HEK293 (cell line): ENCODE measurements at regions not wholly inside any gene's neighbourhood (a gene's known extent, or its start where the extent isn't known, plus 50 kb on each side); places are given as distances from the start of the nearest gene placed in this dataset.

Experiments
- CTCF ChIA-PET: fragments of 350-600 bp; formaldehyde crosslinking; extraction: SDS; loops from one replicate; lab custom pipeline; 2021; ENCODE audit warnings: antibody characterized with exemption; lab: Yijun Ruan, JAX
- POLR2A ChIA-PET: fragments of 300-600 bp; formaldehyde crosslinking; extraction: SDS; loops from one replicate; lab custom pipeline; 2020; ENCODE audit warnings: antibody characterized with exemption, inconsistent platforms; lab: Yijun Ruan, JAX
- H3K27ac ChIP-seq: fragments of 200-500 bp; sonication (Bioruptor generic); 2 replicates; pipeline ENCODE4 v1.5.1; 2014; ENCODE audit warnings: low read depth, low read length, control low read depth, inconsistent platforms; ENCODE audit errors: extremely low read depth
- H3K36me3 ChIP-seq, 2 experiments: fragments of 200-500 bp in 1 of 2; sonication (Bioruptor generic) in 1 of 2; 1 replicate in 1 of 2; 2 replicates in 1 of 2; pipeline ENCODE4 v1.5.1; 2014 to 2017; ENCODE audit warnings: inconsistent platforms in 2 of 2, low read length in 2 of 2; ENCODE audit not compliant: control insufficient read depth in 2 of 2, insufficient read depth in 1 of 2
- H3K4me1 ChIP-seq: fragments of 200-500 bp; sonication (Bioruptor generic); 2 replicates; pipeline ENCODE4 v1.5.1; 2014; ENCODE audit warnings: mild to moderate bottlenecking, low read length, inconsistent platforms; ENCODE audit not compliant: control insufficient read depth, insufficient read depth
- H3K4me3 ChIP-seq: 2 replicates; pipeline ENCODE4 v1.5.1; 2011; ENCODE audit warnings: low read depth, mild to moderate bottlenecking, control low read depth, low read length, moderate library complexity
- H3K9me3 ChIP-seq: fragments of 200-500 bp; sonication (Bioruptor generic); 2 replicates; pipeline ENCODE4 v1.5.1; 2014; ENCODE audit warnings: low read depth, low read length, inconsistent platforms; ENCODE audit not compliant: control insufficient read depth, insufficient read depth
- IKZF3 ChIP-seq: fragments of 450-650 bp; IDR thresholded peaks from 2 replicates; pipeline ENCODE4 v1.5.0; 2018; ENCODE audit warnings: missing biosample characterization, mild to moderate bottlenecking, missing genetic modification characterization, moderate library complexity
- SP3 ChIP-seq: fragments of 450-650 bp; formaldehyde crosslinking; IDR thresholded peaks from 2 replicates; pipeline ENCODE4 v1.5.1; 2016; ENCODE audit warnings: missing biosample characterization, missing genetic modification characterization
- ZBTB11 ChIP-seq: fragments of 450-650 bp; formaldehyde crosslinking; conservative IDR thresholded peaks from 2 replicates; pipeline ENCODE4 v1.5.1; 2016; ENCODE audit warnings: low read depth, missing biosample characterization, missing genetic modification characterization
- ZBTB20 ChIP-seq: fragments of 450-650 bp; formaldehyde crosslinking; IDR thresholded peaks from 2 replicates; pipeline ENCODE4 v1.5.1; 2016; ENCODE audit warnings: missing biosample characterization, missing genetic modification characterization
- ZNF121 ChIP-seq: fragments of 450-650 bp; formaldehyde crosslinking; IDR thresholded peaks from 2 replicates; pipeline ENCODE4 v1.5.1; 2016; ENCODE audit warnings: missing biosample characterization, missing genetic modification characterization
- ZNF138 ChIP-seq: fragments of 450-650 bp; formaldehyde crosslinking; IDR thresholded peaks from 2 replicates; pipeline ENCODE4 v1.5.1; 2016; ENCODE audit warnings: missing biosample characterization, missing genetic modification characterization, borderline replicate concordance
- ZNF18 ChIP-seq: fragments of 450-650 bp; formaldehyde crosslinking; IDR thresholded peaks from 2 replicates; pipeline ENCODE4 v1.5.1; 2016; ENCODE audit warnings: missing biosample characterization, missing genetic modification characterization
- ZNF324 ChIP-seq: fragments of 450-650 bp; formaldehyde crosslinking; IDR thresholded peaks from 2 replicates; pipeline ENCODE4 v1.5.1; 2016; ENCODE audit warnings: missing biosample characterization, missing genetic modification characterization
- ZNF514 ChIP-seq: fragments of 450-650 bp; formaldehyde crosslinking; IDR thresholded peaks from 2 replicates; pipeline ENCODE4 v1.5.1; 2016; ENCODE audit warnings: missing biosample characterization, missing genetic modification characterization
- ZNF518A ChIP-seq: fragments of 450-650 bp; formaldehyde crosslinking; conservative IDR thresholded peaks from 2 replicates; pipeline ENCODE4 v1.5.1; 2016; ENCODE audit warnings: low read depth, missing biosample characterization, missing genetic modification characterization
- ZNF521 ChIP-seq: fragments of 450-650 bp; formaldehyde crosslinking; IDR thresholded peaks from 2 replicates; pipeline ENCODE4 v1.5.1; 2017; ENCODE audit warnings: missing biosample characterization, mild to moderate bottlenecking, missing genetic modification characterization
- ZNF580 ChIP-seq: fragments of 450-650 bp; formaldehyde crosslinking; IDR thresholded peaks from 2 replicates; pipeline ENCODE4 v1.5.1; 2016; ENCODE audit warnings: missing biosample characterization, missing genetic modification characterization
- ZNF585B ChIP-seq: fragments of 450-650 bp; formaldehyde crosslinking; IDR thresholded peaks from 2 replicates; pipeline ENCODE4 v1.5.1; 2016; ENCODE audit warnings: missing biosample characterization, missing genetic modification characterization
- ZNF768 ChIP-seq: fragments of 450-650 bp; formaldehyde crosslinking; IDR thresholded peaks from 2 replicates; pipeline ENCODE4 v1.5.1; 2018; ENCODE audit warnings: missing biosample characterization, mild to moderate bottlenecking, missing genetic modification characterization
- ZSCAN4 ChIP-seq: fragments of 450-650 bp; formaldehyde crosslinking; IDR thresholded peaks from 2 replicates; pipeline ENCODE4 v1.5.1; 2017; ENCODE audit warnings: missing biosample characterization, missing genetic modification characterization

GRCh38 chr2:223238301-223238700, 186.3 kb downstream of the KCNE4 start:
- Histone ChIP-seq H3K27ac (no peak overlapping the region), H3K4me1 (no peaks in the 10 kb centered on the region), H3K36me3 (no peaks in the 10 kb centered on the region), H3K4me3 (no peak overlapping the region)
- POLR2A ChIA-PET: no interaction called here
- CTCF ChIA-PET: no interaction called here
- no peak for TF ChIP-seq ZNF768 (tag by site-specific recombination)
- no peak for TF ChIP-seq ZSCAN4
- TF ChIP-seq ZBTB20: no peak
- no peak for TF ChIP-seq ZNF514 (tag by site-specific recombination)
- TF ChIP-seq ZNF18 (tag by site-specific recombination): no peak
- no peak for TF ChIP-seq ZNF518A (tag by site-specific recombination)
- TF ChIP-seq ZNF138 (tag by site-specific recombination): no peak
- TF ChIP-seq SP3 (tag by site-specific recombination): no peak
- no peak for TF ChIP-seq IKZF3
- TF ChIP-seq ZBTB11 (tag by site-specific recombination): no peak
- TF ChIP-seq, all 188 proteins: peak for 0
- H3K9me3 ChIP-seq: no peaks in the 10 kb centered on the region

- CTCF ChIA-PET: interaction anchor here (0.5 to 0.8 kb wide), 2 partner anchors 1033 to 1160 kb away, joined by 3 read pairs; no protein-coding TSS in a partner anchor
- Histone ChIP-seq H3K4me1 (no peaks in the 10 kb centered on the region), H3K9me3 (no peaks in the 10 kb centered on the region), H3K27ac (no peak overlapping the region), H3K36me3 (no peaks in the 10 kb centered on the region), H3K4me3 (no peak overlapping the region)
- POLR2A ChIA-PET: interaction anchor here (0.5 to 0.6 kb wide), 2 partner anchors 28 to 114 kb away, joined by 3 to 4 read pairs; no protein-coding TSS in a partner anchor
- TF ChIP-seq ZNF580 (no peak), ZNF585B (tag by site-specific recombination) (no peak), ZNF324 (tag by site-specific recombination) (no peak), ZNF121 (tag by site-specific recombination) (no peak), ZNF521 (no peak)
Measured at GRCh38 chr2:223243233-223243632, 191.2 kb downstream of the KCNE4 start.
